Astrocyte of the spinal cord (primary cell): ENCODE measurements at regions not wholly inside any gene's neighbourhood (a gene's known extent, or its start where the extent isn't known, plus 50 kb on each side); places are given as distances from the start of the nearest gene placed in this dataset.

Experiments
- DNase-seq: peaks from one replicate; pipeline ENCODE4 v3.0.0; 2011; ENCODE audit warnings: low read depth, low spot score
- H3K4me3 ChIP-seq: 2 replicates; pipeline ENCODE4 v1.5.1; 2011; ENCODE audit warnings: low read depth, mild to moderate bottlenecking, low read length, moderate library complexity
- in situ Hi-C: cut with HindIII; loops from 2 replicates; pipeline ENCODE4 v1.10.0; 2017; ENCODE audit warnings: low sequenced_read_pairs
- TF ChIP-seq, protein P1 (sequence below): IDR thresholded peaks from 2 replicates; pipeline ENCODE4 v1.5.1; 2012; ENCODE audit warnings: low read depth, mild to moderate bottlenecking, low read length, inconsistent platforms

DNA sequence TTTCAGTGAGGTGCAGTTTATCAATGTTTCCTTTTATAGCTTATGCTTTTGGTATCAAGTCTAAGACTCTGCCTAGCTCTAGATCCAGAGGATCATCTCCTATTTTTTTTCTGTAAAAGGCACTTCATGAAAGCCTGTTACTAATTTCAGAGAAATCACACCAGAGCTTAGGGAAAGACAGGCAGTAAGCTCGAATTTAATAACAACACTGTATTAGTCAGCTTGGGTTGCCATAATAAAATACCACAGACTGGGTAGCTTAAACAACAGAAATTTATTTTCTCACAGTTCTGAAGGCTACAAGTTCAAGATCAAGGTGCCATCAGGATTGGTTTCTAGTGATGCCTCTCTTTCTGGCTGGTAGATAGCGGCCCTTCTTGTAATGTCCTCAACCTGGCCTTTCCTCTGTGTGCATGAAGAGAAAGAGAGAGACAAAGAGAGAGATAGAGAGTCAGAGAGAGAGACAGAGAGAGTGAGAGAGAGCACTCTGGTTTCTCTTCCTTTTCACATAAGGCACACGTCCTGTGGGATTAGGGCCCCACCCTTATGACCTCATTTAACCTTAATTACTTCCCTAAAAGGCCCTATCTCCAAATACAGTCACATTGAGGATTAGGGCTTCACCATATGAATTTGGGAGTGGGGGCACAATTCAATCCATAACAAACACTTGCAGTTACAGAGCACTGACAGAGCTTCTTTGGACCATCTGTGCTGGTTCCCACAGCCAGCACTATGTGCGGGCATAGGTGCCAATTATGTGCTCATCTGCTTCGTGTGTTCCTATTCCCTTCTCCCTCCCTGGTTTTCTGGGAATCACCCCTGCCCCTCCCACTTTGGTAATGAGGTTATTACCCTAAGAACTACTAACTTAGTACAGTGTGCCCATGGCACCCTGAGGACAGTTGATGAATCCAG lies 114.8 kb upstream of the MED14 start:
- TF ChIP-seq, protein P1, sequence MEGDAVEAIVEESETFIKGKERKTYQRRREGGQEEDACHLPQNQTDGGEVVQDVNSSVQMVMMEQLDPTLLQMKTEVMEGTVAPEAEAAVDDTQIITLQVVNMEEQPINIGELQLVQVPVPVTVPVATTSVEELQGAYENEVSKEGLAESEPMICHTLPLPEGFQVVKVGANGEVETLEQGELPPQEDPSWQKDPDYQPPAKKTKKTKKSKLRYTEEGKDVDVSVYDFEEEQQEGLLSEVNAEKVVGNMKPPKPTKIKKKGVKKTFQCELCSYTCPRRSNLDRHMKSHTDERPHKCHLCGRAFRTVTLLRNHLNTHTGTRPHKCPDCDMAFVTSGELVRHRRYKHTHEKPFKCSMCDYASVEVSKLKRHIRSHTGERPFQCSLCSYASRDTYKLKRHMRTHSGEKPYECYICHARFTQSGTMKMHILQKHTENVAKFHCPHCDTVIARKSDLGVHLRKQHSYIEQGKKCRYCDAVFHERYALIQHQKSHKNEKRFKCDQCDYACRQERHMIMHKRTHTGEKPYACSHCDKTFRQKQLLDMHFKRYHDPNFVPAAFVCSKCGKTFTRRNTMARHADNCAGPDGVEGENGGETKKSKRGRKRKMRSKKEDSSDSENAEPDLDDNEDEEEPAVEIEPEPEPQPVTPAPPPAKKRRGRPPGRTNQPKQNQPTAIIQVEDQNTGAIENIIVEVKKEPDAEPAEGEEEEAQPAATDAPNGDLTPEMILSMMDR = no peak
- peak; percentile 14 for DNase-seq
- H3K4me3 ChIP-seq = no peak overlapping the region
- in situ Hi-C loops = no loop called here

DNA sequence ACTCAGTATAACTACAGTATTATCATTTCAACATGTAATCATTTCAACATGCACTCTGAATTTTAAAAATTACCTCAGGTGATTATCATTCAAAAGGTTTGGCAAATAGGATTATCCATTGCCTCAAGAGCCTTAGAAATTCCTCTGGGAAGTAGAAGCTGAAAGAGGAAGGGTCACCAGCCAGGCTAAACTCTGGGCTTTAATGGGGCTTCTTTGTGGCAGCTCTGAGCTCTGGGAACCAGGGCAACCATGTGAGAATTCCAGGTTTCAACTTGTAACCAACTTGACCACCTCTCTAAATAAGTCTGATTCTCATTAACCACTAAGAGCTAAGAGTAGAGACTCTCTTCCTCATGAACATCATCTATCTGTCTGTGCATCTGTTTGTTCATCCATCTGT lies 117.2 kb upstream of the MED14 start:
- in situ Hi-C loops = no loop called here
- DNase-seq = no peak
- TF ChIP-seq, protein P1 = no peak
- H3K4me3 ChIP-seq = no peak overlapping the region

DNA sequence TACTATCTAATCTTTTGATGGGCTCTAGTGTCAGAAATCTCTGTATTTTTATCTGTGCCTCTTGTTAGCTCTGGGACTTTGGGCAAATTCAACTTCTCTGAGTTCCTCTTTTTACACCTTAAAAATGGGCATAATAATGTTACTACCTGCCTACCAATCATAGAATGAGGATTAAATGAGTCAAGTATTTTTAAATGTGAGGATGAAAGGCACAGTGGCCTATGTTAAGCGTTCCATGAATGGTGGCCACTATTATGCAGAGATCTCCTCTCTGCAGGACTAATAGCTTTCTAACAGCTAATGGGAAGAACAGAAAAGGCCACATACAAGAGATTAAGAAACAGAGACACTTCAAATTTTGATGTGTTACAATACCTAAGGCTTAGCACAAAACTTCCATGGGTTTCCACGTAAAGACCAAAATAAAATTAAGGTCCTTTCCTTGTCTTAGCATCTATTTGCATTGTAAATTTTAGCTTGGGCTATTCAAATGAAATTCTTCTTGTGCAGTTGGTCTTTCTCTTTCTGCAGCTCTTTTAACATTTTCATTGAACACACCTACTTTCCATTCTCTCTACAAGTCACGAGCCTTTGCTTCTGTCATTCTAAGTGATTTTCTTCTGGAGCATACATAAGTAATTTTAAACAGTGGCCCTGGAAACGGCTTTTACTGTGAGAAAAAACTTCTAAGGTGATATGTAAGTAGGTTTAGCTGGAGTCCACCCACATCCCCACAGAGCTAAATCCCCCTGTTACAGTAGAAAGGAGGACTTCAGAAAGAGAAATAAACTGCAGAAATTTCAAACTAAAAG lies 117.9 kb upstream of the MED14 start:
- in situ Hi-C loops = no loop called here
- TF ChIP-seq, protein P1 = no peak
- H3K4me3 ChIP-seq = no peak overlapping the region
- DNase-seq = no peak

DNA sequence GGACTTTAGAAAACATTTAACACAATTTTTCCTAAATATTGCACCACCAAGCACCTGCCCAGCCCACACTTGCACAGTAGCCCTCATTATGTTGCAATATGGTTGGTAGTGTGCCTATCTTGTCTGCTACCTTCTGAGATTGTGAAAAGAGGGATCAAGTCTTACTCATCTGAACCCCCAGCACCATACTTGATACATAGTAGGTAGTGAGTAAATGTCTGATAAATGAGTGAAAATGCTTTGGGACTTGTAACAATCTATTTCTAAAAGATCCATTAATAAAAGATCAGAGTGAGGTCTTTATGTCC lies 118.4 kb upstream of the MED14 start:
- DNase-seq = no peak
- in situ Hi-C loops = no loop called here
- H3K4me3 ChIP-seq = no peak overlapping the region
- TF ChIP-seq, protein P1 = no peak

DNA sequence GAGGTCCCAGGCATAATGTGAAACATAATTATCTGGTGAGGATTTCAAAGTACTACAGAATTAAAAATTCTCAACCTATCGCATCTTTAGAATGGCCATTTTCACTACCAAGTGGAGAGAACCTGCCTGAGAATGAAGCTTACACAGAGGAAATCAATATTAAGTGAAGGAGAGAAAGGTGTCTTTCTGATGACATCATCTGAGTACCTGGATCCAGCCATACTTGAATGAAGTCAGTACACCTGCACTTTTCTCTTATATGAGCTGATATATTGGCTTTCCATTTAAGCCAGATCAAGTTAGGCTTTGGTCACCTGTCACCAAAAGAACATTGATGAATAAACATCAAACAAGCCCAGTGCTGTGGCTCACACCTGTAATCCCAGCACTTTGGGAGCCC lies 118.9 kb upstream of the MED14 start:
- in situ Hi-C loops = no loop called here
- TF ChIP-seq, protein P1 = no peak
- no peak for DNase-seq

DNA sequence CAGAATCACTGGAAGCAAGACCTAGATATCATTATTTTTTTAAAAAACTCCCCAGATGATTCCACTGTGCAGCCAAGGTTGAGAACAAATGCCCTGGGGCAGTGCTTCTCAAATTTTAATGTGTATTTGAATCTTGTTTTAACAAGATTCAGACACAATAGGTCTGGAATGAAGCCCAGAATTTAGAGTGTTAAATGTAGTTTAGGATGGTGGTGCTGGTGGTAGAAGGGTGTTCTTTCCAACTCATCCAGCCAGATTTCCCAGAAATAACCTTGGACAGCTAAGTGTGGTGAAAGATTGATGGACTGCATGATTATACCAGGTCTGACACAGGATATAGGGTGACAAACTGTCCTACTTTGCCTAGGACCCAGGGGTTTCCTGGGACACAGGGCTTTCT lies 120.1 kb upstream of the MED14 start:
- TF ChIP-seq, protein P1 = no peak
- H3K4me3 ChIP-seq = no peak overlapping the region
- DNase-seq = peak; percentile 11
- in situ Hi-C loops = no loop called here

More for the DNA sequence above, 118.9 kb upstream of the MED14 start:
- H3K4me3 ChIP-seq = no peak overlapping the region
